Pancreas (tissue), 10 donors: ENCODE measurements at regions not wholly inside any gene's neighbourhood (a gene's known extent, or its start where the extent isn't known, plus 50 kb on each side); places are given as distances from the start of the nearest gene placed in this dataset.
"Not testable (repeated sequence)": the region's sequence is repeated elsewhere in the genome, so short reads cannot be mapped to it uniquely, and the experiment has no call there.

Experiments used
- ATAC-seq, 4 donors: fragments of 200-7000 bp; cut with Tn5 transposase; one replicate each; pipeline versions ENCODE4 v1.8.0 to v1.9.1; 2020; ENCODE audit warnings: mild to moderate bottlenecking in 4 of 4, moderate library complexity in 4 of 4
- DNase-seq, 6 donors: peaks; one replicate each; pipeline ENCODE4 v3.0.0-alpha.2; 2020
- FAIRE-seq: peaks from 2 replicates; lab custom pipeline; 2012; peaks lifted over from hg19 to GRCh38; lab: Jason Lieb, UNC
- H3K27ac ChIP-seq, 4 donors: fragments of 200-600 bp; sonication (generic); 1 replicate in 3 of 4; 2 replicates in 1 of 4; pipeline versions ENCODE4 v1.5.0 to v1.8.0; 2020
- H3K27me3 ChIP-seq, 4 donors: fragments of 200-600 bp; one replicate each; pipeline ENCODE4 v1.8.0; 2021
- H3K36me3 ChIP-seq, 3 donors: fragments of 200-600 bp; sonication (generic) in 1 of 3; one replicate each; pipeline versions ENCODE4 v1.5.0 to v1.8.0; 2020 to 2021
- H3K4me1 ChIP-seq, 3 donors: fragments of 200-600 bp; one replicate each; pipeline ENCODE4 v1.8.0; 2021
- H3K4me3 ChIP-seq, 4 donors: fragments of 200-600 bp; sonication (generic) in 2 of 4; one replicate each; pipeline versions ENCODE4 v1.5.0 to v1.8.0; 2020 to 2021
- H3K9me3 ChIP-seq, 4 donors: fragments of 200-600 bp; one replicate each; pipeline ENCODE4 v1.8.0; 2021
- CTCF ChIP-seq, 4 donors: fragments of 200-600 bp; sonication (generic) in 3 of 4; IDR thresholded peaks; one replicate each; pipeline versions ENCODE4 v1.5.0 to v1.8.0; 2021; ENCODE audit warnings: antibody characterized with exemption in 4 of 4
- WGBS, 2 donors: extraction: QIAGEN DNeasy Blood & Tissue Kit; methylation state at CpG; one replicate each; pipeline ENCODE4 v1.1.7; 2013; 5-methylcytosine and 5-hydroxymethylcytosine counted together
- intact Hi-C, 3 donors: fragments of 100-400 bp; cut with DNase I; formaldehyde crosslinking; loops; one replicate each; pipeline versions ENCODE4 v1.11.1 to v1.14.2; 2022
- donor health status: healthy with polysubstance abuse.
- donor health status: DM: no; HTN: no; CAD: no; lungs with moderate emphysema.
- donor health status: DM: no; HTN: no; CAD: no.
- donor health status: control.
- donor health status: control.
- donor health status: Bipolar disorder and iron deficiency.
- donor health status: DM: yes; HTN: yes; CAD: no.
- donor health status: DM: no; HTN: no; CAD: no.
- donor health status: DM: no; HTN: no; CAD: no.
- donor health status: DM: yes; HTN: yes; CAD: no.

- no peak for TF ChIP-seq CTCF (IDR thresholded peaks at IDR 0.05)
- DNase-seq (no peak), FAIRE-seq (no peak), ATAC-seq (no peak)
- Histone ChIP-seq H3K27ac (no peak overlapping the region), H3K4me3 (no peak overlapping the region), H3K4me1 (no peaks in the 10 kb centered on the region), H3K27me3 (no peaks in the 10 kb centered on the region), H3K36me3 (no peaks in the 10 kb centered on the region), H3K9me3 (no peaks in the 10 kb centered on the region)
- intact Hi-C loops = no loop called here
- WGBS, 2 donors = 70 to 83% methylated on average over 4 of the region's 4 CpGs
Observed at GRCh38 chr4:171519457-171519856, 293.7 kb upstream of the GALNTL6 start.

- no peak for FAIRE-seq
- TF ChIP-seq CTCF (IDR thresholded peaks at IDR 0.05) = no peak
- no peaks in the 10 kb centered on the region for H3K9me3 ChIP-seq
- H3K4me1 ChIP-seq = no peaks in the 10 kb centered on the region
- intact Hi-C loops = no loop called here
- no peaks in the 10 kb centered on the region for H3K36me3 ChIP-seq
- ATAC-seq = no peak
- H3K27me3 ChIP-seq = no peaks in the 10 kb centered on the region
- no peak overlapping the region for H3K27ac ChIP-seq
- no peak overlapping the region for H3K4me3 ChIP-seq
- WGBS, 2 donors = 68 to 80% methylated on average over 1 of the region's 1 CpG
- no peak for DNase-seq
Observed at GRCh38 chr4:171517883-171518282, 295.3 kb upstream of the GALNTL6 start.

- DNase-seq (no peak), ATAC-seq (no peak), FAIRE-seq (no peak)
- no peaks in the 10 kb centered on the region for H3K4me1 ChIP-seq
- intact Hi-C loops = no loop called here
- no peaks in the 10 kb centered on the region for H3K27me3 ChIP-seq
- H3K36me3 ChIP-seq = no peaks in the 10 kb centered on the region
- H3K27ac ChIP-seq = no peak overlapping the region
- H3K4me3 ChIP-seq = no peak overlapping the region
- H3K9me3 ChIP-seq = no peaks in the 10 kb centered on the region
- 53 to 59% methylated on average over 3 of the region's 3 CpGs for WGBS, 2 donors
- TF ChIP-seq CTCF (IDR thresholded peaks at IDR 0.05) = no peak
Observed at GRCh38 chr4:171516694-171517093, 296.5 kb upstream of the GALNTL6 start.

- Histone ChIP-seq H3K27me3 (no peaks in the 10 kb centered on the region), H3K9me3 (no peaks in the 10 kb centered on the region), H3K4me3 (no peak overlapping the region), H3K27ac (no peak overlapping the region), H3K36me3 (no peaks in the 10 kb centered on the region), H3K4me1 (no peaks in the 10 kb centered on the region)
- DNase-seq (no peak), FAIRE-seq (no peak), ATAC-seq (no peak)
- no peak for TF ChIP-seq CTCF (IDR thresholded peaks at IDR 0.05)
- intact Hi-C loops = no loop called here
Observed at GRCh38 chr4:171484681-171485080, 328.5 kb upstream of the GALNTL6 start.

- WGBS, 2 donors = 27% methylated on average over 1 of the region's 1 CpG
- TF ChIP-seq CTCF (IDR thresholded peaks at IDR 0.05) = no peak
- H3K4me1 ChIP-seq = no peaks in the 10 kb centered on the region
Observed at GRCh38 chr4:171478181-171478580, 335.0 kb upstream of the GALNTL6 start.

GRCh38 chr4:171475111-171475510 lies 338.1 kb upstream of the GALNTL6 start:
- ATAC-seq, intact Hi-C loops: not testable (repeated sequence)

More at GRCh38 chr4:171478181-171478580, 335.0 kb upstream of the GALNTL6 start:
- DNase-seq (no peak), ATAC-seq (no peak), FAIRE-seq (no peak)
- Histone ChIP-seq H3K9me3 (no peaks in the 10 kb centered on the region), H3K27me3 (no peaks in the 10 kb centered on the region), H3K4me3 (no peak overlapping the region), H3K27ac (no peak overlapping the region), H3K36me3 (no peaks in the 10 kb centered on the region)
- intact Hi-C loops = no loop called here

More at GRCh38 chr4:171475111-171475510, 338.1 kb upstream of the GALNTL6 start:
- not testable (repeated sequence) for DNase-seq, H3K36me3 ChIP-seq, H3K4me1 ChIP-seq, H3K9me3 ChIP-seq, H3K27me3 ChIP-seq, FAIRE-seq, H3K4me3 ChIP-seq, H3K27ac ChIP-seq
- 70 to 76% methylated on average over 3 of the region's 3 CpGs for WGBS, 2 donors
